ENCODE measurements at regions not wholly inside any gene's neighbourhood (a gene's known extent, or its start where the extent isn't known, plus 50 kb on each side); places are given as distances from the start of the nearest gene placed in this dataset.
A peak's percentile ranks its signal among the peaks of the same experiment; 100 is the strongest.

GRCh38 chr15:70351391-70351790 is 253.7 kb upstream of the TLE3 start:
- H3K27me3 ChIP-seq = no peaks in the 10 kb centered on the region
- ATAC-seq (no peak), DNase-seq (peak in 1 of 6 donors; percentile 24), FAIRE-seq (no peak)
- no peak overlapping the region for H3K27ac ChIP-seq
- TF ChIP-seq CTCF (IDR thresholded peaks at IDR 0.05) = no peak
- H3K4me1 ChIP-seq = no peaks in the 10 kb centered on the region
- intact Hi-C loops (cut with DNase I) = no loop called here
- H3K9me3 ChIP-seq = no peaks in the 10 kb centered on the region
- no peak overlapping the region for H3K4me3 ChIP-seq
- no peaks in the 10 kb centered on the region for H3K36me3 ChIP-seq
- WGBS, 2 donors = 94 to 97% methylated on average over 5 of the region's 5 CpGs

- peak overlapping the region in 1 of 4 donors; percentile 19 for H3K27ac ChIP-seq
- DNase-seq (peak in 3 of 6 donors; percentile 36 to 54 (median 48)), FAIRE-seq (no peak), ATAC-seq (peak in 3 of 4 donors; percentile 45 to 68 (median 59))
- peaks cover 4 to 9% (median 7%) of the 10 kb centered on the region in 3 donors for H3K4me1 ChIP-seq
- intact Hi-C loops (cut with DNase I) = no loop called here
- whole genome bisulfite sequencing, 2 donors = 58% methylated on average over 17 of the region's 17 CpGs
- no peaks in the 10 kb centered on the region for H3K9me3 ChIP-seq
- no peaks in the 10 kb centered on the region for H3K36me3 ChIP-seq
- no peak overlapping the region for H3K4me3 ChIP-seq
- TF ChIP-seq CTCF (IDR thresholded peaks at IDR 0.05) = no peak
- H3K27me3 ChIP-seq = no peaks in the 10 kb centered on the region
These were observed 251.0 kb upstream of the TLE3 start for GRCh38 chr15:70348581-70349344.

GRCh38 chr15:70348226-70348543 is 250.5 kb upstream of the TLE3 start:
- H3K9me3 ChIP-seq = no peaks in the 10 kb centered on the region

GRCh38 chr15:70347321-70348225 is 249.9 kb upstream of the TLE3 start:
- WGBS, 2 donors = 87 to 90% methylated on average over 7 of the region's 7 CpGs
- FAIRE-seq = no peak
- no peak for TF ChIP-seq CTCF (IDR thresholded peaks at IDR 0.05)

More at GRCh38 chr15:70348226-70348543, 250.5 kb upstream of the TLE3 start:
- 74 to 88% methylated on average over 2 of the region's 2 CpGs for WGBS, 2 donors
- H3K27me3 ChIP-seq = no peaks in the 10 kb centered on the region
- DNase-seq = no peak
- H3K36me3 ChIP-seq = no peaks in the 10 kb centered on the region
- no peak for TF ChIP-seq CTCF (IDR thresholded peaks at IDR 0.05)
- no peak for ATAC-seq
- no peak overlapping the region for H3K4me3 ChIP-seq
- intact Hi-C loops (cut with DNase I) = no loop called here
- no peak for FAIRE-seq
- peaks cover 4 to 9% (median 7%) of the 10 kb centered on the region in 3 donors for H3K4me1 ChIP-seq
- no peak overlapping the region for H3K27ac ChIP-seq

More at GRCh38 chr15:70347321-70348225, 249.9 kb upstream of the TLE3 start:
- Histone ChIP-seq H3K36me3 (no peaks in the 10 kb centered on the region), H3K4me3 (no peak overlapping the region), H3K27ac (no peak overlapping the region), H3K4me1 (peaks cover 4 to 9% (median 7%) of the 10 kb centered on the region in 3 donors), H3K27me3 (no peaks in the 10 kb centered on the region), H3K9me3 (no peaks in the 10 kb centered on the region)
- ATAC-seq = no peak
- DNase-seq = no peak
- intact Hi-C loops (cut with DNase I) = no loop called here
